ENCODE measurements at regions not wholly inside any gene's neighbourhood (a gene's known extent, or its start where the extent isn't known, plus 50 kb on each side); places are given as distances from the start of the nearest gene placed in this dataset.

DNA sequence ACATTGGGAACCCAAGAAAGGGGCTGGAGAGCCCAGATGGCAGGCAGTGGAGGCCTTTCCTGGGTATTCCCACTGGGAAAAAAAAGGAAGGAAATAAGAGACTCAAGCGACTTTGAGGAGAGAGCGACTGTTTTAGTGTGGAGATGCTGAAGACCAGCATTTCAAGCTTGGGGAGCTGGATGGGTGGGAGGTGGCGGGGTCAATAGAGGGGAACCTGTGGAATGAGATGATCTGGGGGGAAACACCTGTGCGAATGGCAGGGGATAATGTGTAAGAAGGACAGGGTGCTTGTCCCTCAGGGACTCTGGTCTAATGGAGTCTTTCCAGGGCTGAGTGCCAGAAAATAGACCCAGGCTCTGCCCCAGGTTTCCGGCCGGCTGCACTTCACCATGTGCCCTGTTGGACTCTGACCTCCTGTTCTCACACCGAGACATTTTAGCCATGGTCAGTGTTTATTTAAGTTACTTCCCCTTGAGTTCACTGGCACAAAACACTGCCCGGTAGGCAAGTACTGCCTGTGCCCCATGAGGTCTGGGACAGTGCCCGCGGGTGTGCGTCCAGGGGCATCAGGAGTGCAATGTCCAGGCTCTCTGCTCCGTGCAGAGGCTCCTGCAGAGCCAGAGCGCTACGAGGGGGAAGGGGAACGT is 50.4 kb upstream of the NKX2-2 start:
- peaks cover 13% of the 10 kb centered on the region for H3K4me1 ChIP-seq (ENCODE audit: insufficient read depth)
- Mint-ChIP-seq H3K36me3 (ENCODE audit: low read depth) (no peaks in the 10 kb centered on the region), H3K4me3 (no peak overlapping the region), H3K4me1 (peaks cover 3% of the 10 kb centered on the region; the same call in 1 of the 3 replicates), H3K27me3 (ENCODE audit: insufficient read depth, low read depth, poor library complexity) (peaks cover 2% of the 10 kb centered on the region), H3K9me3 (peaks cover 7% of the 10 kb centered on the region; the same call in 2 of the 3 replicates), H3K27ac (no peak overlapping the region)
- TF ChIP-seq POLR2AphosphoS5 (IDR thresholded peaks at IDR 0.05; ENCODE audit: low read depth) = no peak
- TF ChIP-seq, protein P1, sequence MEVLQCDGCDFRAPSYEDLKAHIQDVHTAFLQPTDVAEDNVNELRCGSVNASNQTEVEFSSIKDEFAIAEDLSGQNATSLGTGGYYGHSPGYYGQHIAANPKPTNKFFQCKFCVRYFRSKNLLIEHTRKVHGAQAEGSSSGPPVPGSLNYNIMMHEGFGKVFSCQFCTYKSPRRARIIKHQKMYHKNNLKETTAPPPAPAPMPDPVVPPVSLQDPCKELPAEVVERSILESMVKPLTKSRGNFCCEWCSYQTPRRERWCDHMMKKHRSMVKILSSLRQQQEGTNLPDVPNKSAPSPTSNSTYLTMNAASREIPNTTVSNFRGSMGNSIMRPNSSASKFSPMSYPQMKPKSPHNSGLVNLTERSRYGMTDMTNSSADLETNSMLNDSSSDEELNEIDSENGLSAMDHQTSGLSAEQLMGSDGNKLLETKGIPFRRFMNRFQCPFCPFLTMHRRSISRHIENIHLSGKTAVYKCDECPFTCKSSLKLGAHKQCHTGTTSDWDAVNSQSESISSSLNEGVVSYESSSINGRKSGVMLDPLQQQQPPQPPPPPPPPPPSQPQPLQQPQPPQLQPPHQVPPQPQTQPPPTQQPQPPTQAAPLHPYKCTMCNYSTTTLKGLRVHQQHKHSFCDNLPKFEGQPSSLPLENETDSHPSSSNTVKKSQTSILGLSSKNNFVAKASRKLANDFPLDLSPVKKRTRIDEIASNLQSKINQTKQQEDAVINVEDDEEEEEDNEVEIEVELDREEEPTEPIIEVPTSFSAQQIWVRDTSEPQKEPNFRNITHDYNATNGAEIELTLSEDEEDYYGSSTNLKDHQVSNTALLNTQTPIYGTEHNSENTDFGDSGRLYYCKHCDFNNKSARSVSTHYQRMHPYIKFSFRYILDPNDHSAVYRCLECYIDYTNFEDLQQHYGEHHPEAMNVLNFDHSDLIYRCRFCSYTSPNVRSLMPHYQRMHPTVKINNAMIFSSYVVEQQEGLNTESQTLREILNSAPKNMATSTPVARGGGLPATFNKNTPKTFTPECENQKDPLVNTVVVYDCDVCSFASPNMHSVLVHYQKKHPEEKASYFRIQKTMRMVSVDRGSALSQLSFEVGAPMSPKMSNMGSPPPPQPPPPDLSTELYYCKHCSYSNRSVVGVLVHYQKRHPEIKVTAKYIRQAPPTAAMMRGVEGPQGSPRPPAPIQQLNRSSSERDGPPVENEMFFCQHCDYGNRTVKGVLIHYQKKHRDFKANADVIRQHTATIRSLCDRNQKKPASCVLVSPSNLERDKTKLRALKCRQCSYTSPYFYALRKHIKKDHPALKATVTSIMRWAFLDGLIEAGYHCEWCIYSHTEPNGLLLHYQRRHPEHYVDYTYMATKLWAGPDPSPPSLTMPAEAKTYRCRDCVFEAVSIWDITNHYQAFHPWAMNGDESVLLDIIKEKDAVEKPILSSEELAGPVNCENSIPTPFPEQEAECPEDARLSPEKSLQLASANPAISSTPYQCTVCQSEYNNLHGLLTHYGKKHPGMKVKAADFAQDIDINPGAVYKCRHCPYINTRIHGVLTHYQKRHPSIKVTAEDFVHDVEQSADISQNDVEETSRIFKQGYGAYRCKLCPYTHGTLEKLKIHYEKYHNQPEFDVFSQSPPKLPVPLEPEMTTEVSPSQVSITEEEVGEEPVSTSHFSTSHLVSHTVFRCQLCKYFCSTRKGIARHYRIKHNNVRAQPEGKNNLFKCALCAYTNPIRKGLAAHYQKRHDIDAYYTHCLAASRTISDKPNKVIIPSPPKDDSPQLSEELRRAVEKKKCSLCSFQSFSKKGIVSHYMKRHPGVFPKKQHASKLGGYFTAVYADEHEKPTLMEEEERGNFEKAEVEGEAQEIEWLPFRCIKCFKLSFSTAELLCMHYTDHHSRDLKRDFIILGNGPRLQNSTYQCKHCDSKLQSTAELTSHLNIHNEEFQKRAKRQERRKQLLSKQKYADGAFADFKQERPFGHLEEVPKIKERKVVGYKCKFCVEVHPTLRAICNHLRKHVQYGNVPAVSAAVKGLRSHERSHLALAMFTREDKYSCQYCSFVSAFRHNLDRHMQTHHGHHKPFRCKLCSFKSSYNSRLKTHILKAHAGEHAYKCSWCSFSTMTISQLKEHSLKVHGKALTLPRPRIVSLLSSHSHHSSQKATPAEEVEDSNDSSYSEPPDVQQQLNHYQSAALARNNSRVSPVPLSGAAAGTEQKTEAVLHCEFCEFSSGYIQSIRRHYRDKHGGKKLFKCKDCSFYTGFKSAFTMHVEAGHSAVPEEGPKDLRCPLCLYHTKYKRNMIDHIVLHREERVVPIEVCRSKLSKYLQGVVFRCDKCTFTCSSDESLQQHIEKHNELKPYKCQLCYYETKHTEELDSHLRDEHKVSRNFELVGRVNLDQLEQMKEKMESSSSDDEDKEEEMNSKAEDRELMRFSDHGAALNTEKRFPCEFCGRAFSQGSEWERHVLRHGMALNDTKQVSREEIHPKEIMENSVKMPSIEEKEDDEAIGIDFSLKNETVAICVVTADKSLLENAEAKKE (CRISPR knock-in tag; IDR thresholded peaks at IDR 0.05) = no peak
- TF ChIP-seq, protein P2, sequence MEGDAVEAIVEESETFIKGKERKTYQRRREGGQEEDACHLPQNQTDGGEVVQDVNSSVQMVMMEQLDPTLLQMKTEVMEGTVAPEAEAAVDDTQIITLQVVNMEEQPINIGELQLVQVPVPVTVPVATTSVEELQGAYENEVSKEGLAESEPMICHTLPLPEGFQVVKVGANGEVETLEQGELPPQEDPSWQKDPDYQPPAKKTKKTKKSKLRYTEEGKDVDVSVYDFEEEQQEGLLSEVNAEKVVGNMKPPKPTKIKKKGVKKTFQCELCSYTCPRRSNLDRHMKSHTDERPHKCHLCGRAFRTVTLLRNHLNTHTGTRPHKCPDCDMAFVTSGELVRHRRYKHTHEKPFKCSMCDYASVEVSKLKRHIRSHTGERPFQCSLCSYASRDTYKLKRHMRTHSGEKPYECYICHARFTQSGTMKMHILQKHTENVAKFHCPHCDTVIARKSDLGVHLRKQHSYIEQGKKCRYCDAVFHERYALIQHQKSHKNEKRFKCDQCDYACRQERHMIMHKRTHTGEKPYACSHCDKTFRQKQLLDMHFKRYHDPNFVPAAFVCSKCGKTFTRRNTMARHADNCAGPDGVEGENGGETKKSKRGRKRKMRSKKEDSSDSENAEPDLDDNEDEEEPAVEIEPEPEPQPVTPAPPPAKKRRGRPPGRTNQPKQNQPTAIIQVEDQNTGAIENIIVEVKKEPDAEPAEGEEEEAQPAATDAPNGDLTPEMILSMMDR (conservative IDR thresholded peaks at IDR 0.05; ENCODE audit: low read depth in 2 of 2) = no peak
- TF ChIP-seq EZH2phosphoT487 (IDR thresholded peaks at IDR 0.05; ENCODE audit: unreplicated experiment) = no peak
- TF ChIP-seq, protein P3, sequence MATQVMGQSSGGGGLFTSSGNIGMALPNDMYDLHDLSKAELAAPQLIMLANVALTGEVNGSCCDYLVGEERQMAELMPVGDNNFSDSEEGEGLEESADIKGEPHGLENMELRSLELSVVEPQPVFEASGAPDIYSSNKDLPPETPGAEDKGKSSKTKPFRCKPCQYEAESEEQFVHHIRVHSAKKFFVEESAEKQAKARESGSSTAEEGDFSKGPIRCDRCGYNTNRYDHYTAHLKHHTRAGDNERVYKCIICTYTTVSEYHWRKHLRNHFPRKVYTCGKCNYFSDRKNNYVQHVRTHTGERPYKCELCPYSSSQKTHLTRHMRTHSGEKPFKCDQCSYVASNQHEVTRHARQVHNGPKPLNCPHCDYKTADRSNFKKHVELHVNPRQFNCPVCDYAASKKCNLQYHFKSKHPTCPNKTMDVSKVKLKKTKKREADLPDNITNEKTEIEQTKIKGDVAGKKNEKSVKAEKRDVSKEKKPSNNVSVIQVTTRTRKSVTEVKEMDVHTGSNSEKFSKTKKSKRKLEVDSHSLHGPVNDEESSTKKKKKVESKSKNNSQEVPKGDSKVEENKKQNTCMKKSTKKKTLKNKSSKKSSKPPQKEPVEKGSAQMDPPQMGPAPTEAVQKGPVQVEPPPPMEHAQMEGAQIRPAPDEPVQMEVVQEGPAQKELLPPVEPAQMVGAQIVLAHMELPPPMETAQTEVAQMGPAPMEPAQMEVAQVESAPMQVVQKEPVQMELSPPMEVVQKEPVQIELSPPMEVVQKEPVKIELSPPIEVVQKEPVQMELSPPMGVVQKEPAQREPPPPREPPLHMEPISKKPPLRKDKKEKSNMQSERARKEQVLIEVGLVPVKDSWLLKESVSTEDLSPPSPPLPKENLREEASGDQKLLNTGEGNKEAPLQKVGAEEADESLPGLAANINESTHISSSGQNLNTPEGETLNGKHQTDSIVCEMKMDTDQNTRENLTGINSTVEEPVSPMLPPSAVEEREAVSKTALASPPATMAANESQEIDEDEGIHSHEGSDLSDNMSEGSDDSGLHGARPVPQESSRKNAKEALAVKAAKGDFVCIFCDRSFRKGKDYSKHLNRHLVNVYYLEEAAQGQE (IDR thresholded peaks at IDR 0.05; ENCODE audit: unreplicated experiment) = no peak
- TF ChIP-seq ZNF114 (CRISPR knock-in tag; IDR thresholded peaks at IDR 0.05) = no peak
- TF ChIP-seq JUNB (IDR thresholded peaks at IDR 0.05; ENCODE audit: unreplicated experiment) = no peak
- TF ChIP-seq ZNF331 (CRISPR knock-in tag; IDR thresholded peaks at IDR 0.05; ENCODE audit: low read depth) = no peak
- no peak for TF ChIP-seq STAT1 (IDR thresholded peaks at IDR 0.05; ENCODE audit: unreplicated experiment)
- TF ChIP-seq, protein P4, sequence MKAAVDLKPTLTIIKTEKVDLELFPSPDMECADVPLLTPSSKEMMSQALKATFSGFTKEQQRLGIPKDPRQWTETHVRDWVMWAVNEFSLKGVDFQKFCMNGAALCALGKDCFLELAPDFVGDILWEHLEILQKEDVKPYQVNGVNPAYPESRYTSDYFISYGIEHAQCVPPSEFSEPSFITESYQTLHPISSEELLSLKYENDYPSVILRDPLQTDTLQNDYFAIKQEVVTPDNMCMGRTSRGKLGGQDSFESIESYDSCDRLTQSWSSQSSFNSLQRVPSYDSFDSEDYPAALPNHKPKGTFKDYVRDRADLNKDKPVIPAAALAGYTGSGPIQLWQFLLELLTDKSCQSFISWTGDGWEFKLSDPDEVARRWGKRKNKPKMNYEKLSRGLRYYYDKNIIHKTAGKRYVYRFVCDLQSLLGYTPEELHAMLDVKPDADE (IDR thresholded peaks at IDR 0.05) = no peak
- H3K27ac ChIP-seq (ENCODE audit: low read depth) = no peak overlapping the region
- H4K20me1 ChIP-seq (replicated peaks; ENCODE audit: insufficient read depth) = no peaks in the 10 kb centered on the region
- DNase-seq (ENCODE audit: low spot score) = no peak
- H3F3A ChIP-seq (replicated peaks; ENCODE audit: low read depth) = 0 out of 2 replicates have a peak, but pooled peaks cover 3% of the 10 kb centered on the region
- no peaks in the 10 kb centered on the region for H3K79me2 ChIP-seq (replicated peaks; ENCODE audit: insufficient read depth)
- H3K9me2 ChIP-seq (ENCODE audit: insufficient read depth) = peaks cover 14% of the 10 kb centered on the region
- H3K4me2 ChIP-seq = no peak overlapping the region
- no peak overlapping the region for H3K4me3 ChIP-seq
- H3K27me3 ChIP-seq (ENCODE audit: insufficient read depth) = no peaks in the 10 kb centered on the region
- no peak for ATAC-seq
- peak overlapping the region; percentile 83; the same call in 1 of the 2 replicates for H2AFZ ChIP-seq
- no peaks in the 10 kb centered on the region for H3K36me3 ChIP-seq (ENCODE audit: insufficient read depth)
